ENCODE measurements at regions not wholly inside any gene's neighbourhood (a gene's known extent, or its start where the extent isn't known, plus 50 kb on each side); places are given as distances from the start of the nearest gene placed in this dataset.

DNA sequence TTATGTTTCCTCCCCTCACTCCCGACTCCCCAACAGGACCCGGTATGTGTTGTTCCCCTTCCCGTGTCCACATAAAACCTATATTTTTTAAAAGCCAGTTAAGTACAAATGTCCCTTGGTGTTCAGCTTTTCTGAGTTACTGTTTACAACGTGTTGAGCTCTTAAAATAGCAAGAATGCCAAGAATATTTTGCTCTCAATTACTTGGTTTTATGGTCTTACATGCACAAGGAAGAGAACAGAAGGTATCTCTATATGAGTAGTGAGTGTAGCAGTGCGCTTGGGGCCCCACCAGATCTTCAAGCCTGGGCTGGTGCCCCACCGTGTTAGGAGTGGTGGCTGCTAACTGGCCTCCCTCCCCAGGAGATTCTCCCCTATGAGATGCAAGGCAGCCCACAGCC, 75.3 kb downstream of the RIN2 start:
- no peak overlapping the region for H3K4me3 ChIP-seq (ENCODE audit: low read depth, low read length)
- TF ChIP-seq, protein P1, sequence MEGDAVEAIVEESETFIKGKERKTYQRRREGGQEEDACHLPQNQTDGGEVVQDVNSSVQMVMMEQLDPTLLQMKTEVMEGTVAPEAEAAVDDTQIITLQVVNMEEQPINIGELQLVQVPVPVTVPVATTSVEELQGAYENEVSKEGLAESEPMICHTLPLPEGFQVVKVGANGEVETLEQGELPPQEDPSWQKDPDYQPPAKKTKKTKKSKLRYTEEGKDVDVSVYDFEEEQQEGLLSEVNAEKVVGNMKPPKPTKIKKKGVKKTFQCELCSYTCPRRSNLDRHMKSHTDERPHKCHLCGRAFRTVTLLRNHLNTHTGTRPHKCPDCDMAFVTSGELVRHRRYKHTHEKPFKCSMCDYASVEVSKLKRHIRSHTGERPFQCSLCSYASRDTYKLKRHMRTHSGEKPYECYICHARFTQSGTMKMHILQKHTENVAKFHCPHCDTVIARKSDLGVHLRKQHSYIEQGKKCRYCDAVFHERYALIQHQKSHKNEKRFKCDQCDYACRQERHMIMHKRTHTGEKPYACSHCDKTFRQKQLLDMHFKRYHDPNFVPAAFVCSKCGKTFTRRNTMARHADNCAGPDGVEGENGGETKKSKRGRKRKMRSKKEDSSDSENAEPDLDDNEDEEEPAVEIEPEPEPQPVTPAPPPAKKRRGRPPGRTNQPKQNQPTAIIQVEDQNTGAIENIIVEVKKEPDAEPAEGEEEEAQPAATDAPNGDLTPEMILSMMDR (conservative IDR thresholded peaks at IDR 0.05; ENCODE audit: low read depth, low read length) = no peak
- DNase-seq (ENCODE audit: low read depth) = no peak

DNA sequence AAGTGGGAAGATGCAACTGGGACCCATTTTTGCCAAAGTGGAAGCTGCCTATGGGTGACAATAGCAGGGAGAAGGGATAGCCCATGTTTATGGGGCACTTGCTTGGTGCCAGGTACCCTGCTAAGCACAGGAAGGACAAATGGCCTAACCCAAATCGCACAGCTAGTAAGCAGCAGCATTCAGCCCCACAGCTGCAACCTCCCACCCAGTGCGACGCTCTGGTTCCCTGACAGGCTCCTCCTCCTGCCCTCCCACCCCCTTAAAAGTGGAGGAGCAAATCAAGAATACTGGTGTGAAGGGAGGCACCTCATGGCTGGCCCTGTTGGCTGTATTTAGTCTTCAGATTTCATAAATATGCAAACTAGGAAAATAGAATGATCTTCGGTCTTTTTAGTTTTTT, 76.2 kb downstream of the RIN2 start:
- TF ChIP-seq, protein P1 (conservative IDR thresholded peaks at IDR 0.05; ENCODE audit: low read depth, low read length) = no peak

DNA sequence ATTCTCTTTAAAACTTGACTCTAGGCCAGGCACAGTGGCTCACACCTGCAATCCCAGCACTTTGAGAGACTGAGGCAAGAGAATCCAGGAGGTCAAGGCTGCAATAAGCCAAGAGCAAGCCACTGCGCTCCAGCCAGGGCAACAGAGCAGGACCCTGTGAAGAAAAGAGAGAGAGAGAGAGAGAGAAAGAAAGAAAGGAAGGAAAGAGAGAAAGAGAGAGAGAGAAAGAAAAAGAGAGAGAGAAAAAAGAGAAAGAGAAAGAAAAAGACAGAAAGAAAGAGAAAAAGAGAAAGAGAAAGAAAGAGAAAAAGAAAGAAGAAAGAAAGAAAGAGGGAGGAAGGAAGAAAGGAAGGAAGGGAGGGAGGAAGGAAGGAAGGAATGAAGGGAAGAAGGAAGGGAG, 76.7 kb downstream of the RIN2 start:
- no peak for DNase-seq (ENCODE audit: low read depth)
- H3K4me3 ChIP-seq (ENCODE audit: low read depth, low read length) = no peak overlapping the region
- TF ChIP-seq, protein P1 (conservative IDR thresholded peaks at IDR 0.05; ENCODE audit: low read depth, low read length) = no peak

More for the DNA sequence above, 76.2 kb downstream of the RIN2 start:
- DNase-seq (ENCODE audit: low read depth) = no peak
- no peak overlapping the region for H3K4me3 ChIP-seq (ENCODE audit: low read depth, low read length)

DNA sequence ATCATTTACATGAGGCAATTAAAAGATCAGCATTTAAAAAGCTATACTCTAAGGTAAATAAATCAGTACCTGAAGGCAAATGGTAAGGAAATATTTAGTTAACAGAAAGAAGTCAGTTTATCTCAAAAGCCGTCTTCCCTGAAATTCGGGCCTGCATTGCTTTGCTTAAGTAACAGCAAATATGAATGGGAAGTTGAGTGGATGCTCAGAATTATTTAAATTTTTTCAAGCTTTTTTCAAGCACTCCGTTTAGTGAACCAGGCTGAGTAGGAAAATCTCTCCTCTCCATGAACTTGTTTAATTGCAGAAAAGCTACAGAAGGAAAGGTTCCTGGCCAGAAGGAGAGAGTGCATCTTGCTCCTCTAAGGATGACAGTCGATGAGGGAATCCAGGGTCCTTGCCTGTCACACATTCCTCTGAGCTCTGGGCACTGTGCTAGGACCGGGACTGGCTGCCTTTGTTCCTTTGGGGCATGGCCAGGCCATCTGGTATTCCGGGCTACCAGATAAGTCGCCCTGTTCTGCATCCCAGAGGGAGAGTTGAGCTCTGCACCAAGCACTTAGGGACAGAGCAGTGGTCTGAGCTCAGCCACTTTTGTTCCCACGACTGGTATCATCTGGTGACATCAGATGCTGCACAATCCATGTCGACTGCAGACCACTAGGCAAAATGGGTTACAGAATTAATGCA, 77.6 kb downstream of the RIN2 start:
- TF ChIP-seq, protein P1 (conservative IDR thresholded peaks at IDR 0.05; ENCODE audit: low read depth, low read length) = no peak
- no peak overlapping the region for H3K4me3 ChIP-seq (ENCODE audit: low read depth, low read length)
- DNase-seq (ENCODE audit: low read depth) = no peak

DNA sequence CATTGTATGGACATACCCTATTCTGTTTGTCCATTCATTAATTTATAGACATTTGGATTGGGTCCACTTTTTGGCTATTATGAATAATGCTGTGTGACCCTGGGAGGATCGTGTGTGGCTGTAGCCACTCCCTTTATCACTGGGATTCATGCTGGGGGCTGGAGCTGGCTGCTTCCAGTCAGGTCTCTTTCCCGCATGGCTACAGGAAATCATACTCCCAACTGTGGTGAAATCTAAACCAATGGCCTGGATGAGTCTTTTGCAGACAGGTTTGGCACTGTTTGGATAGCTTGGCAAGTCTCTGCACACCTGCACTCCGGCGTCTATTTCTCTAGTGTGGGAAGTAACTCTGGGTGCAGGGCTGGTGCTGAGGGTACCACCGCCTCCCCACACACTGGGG, 80.4 kb downstream of the RIN2 start:
- no peak overlapping the region for H3K4me3 ChIP-seq (ENCODE audit: low read depth, low read length)
- TF ChIP-seq, protein P1 (conservative IDR thresholded peaks at IDR 0.05; ENCODE audit: low read depth, low read length) = no peak
- no peak for DNase-seq (ENCODE audit: low read depth)

DNA sequence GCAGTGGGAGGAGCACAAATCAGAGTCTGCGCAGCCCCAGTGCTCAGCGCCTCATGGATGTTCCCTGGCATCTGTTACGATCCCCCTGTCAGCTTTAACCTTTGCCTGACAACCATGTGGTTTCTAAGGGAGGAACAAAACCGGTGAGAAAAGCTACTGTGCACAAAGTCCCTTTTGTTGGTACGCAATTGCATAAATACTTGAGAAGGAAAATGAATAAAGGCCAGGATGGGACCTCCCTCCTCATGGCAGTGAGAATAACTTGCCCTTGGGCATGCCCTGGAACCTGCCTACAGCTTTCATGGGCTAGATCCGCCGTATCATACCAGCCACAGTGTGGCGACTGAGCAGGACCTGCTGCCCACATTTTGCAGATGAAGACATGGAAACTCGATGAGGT, 81.0 kb downstream of the RIN2 start:
- H3K4me3 ChIP-seq (ENCODE audit: low read depth, low read length) = no peak overlapping the region
- TF ChIP-seq, protein P1 (conservative IDR thresholded peaks at IDR 0.05; ENCODE audit: low read depth, low read length) = no peak
- DNase-seq (ENCODE audit: low read depth) = no peak

DNA sequence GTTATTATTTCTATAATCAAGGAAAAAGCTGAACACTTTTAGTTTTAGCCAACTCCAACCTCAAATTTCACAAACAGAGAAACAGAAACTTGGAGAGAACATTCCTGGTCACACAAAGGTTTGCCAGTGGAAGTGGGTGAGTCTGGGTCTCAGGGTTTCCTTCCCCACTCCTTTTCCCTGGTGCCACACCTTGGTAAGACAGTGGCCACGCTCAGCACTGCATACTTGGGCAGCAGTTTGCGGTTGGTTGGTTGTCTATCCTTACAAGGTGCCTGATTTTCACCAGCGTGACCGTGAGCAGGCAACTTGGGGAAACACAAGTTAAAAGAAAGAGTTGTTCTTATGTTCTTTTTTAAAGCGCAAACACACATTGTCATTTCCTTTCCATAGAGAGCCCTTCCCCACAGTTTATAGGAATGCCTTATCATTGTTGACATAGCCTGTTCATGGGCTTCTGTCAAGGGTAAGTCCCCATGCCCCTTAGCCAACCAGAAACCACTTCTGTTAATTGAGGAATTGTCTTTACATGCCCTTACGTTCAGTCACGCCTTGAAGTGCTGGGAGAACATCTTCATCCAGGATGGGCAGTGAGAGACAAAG, 82.2 kb downstream of the RIN2 start:
- DNase-seq (ENCODE audit: low read depth) = no peak
- H3K4me3 ChIP-seq (ENCODE audit: low read depth, low read length) = no peak overlapping the region
- TF ChIP-seq, protein P1 (conservative IDR thresholded peaks at IDR 0.05; ENCODE audit: low read depth, low read length) = no peak
